CD4-positive, alpha-beta T cell treated with Interleukin-6 for 4 hours (primary cell): ENCODE measurements at regions not wholly inside any gene's neighbourhood (a gene's known extent, or its start where the extent isn't known, plus 50 kb on each side); places are given as distances from the start of the nearest gene placed in this dataset.

ENCODE experiments used
- DNase-seq: peaks from one replicate; pipeline ENCODE4 v3.0.0-alpha.2; 2020; ENCODE audit warnings: mixed read lengths

DNA sequence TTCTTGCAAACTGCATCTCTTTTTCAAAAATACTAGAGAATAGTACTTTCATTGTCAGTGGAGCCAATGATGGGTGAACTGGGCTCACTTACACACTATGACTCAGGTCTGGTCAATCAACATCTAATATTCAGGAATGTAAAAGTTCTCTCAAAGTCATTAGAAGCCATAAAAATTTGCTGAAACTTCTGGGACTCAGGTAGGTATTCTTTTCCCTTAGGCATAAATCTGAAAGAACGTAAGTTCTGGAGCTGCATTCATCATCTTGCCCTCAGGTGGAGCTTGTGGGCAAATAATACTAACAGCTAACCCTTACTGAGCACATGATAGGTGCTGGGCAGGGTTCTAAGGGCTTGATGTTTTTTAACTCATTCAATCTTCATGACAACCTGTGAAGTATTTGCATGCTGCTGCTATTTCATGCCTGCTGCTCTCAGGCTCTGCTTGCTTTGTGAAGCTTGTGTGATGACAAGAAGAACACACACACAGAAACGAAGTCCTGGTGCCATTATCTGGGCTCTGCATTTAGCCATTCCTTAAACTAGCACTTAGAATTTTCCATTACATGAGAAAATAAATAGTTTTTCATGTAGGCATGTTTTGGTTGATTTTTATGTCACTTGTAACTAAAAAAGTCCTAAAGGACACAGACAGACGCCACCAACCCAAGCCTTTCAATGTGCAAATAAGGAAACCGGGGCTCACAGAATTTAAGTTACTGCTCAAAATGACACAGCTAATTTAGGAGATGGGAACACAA is 394.2 kb upstream of the LYPLAL1 start:
- no peak for DNase-seq

- DNase-seq, result no peak
These were observed 390.5 kb upstream of the LYPLAL1 start for GRCh38 chr1:218783131-218783530.

- no peak for DNase-seq
These were observed 389.8 kb upstream of the LYPLAL1 start for GRCh38 chr1:218783916-218784315.

- DNase-seq, result no peak
These were observed 387.8 kb upstream of the LYPLAL1 start for GRCh38 chr1:218785928-218786327.

DNA sequence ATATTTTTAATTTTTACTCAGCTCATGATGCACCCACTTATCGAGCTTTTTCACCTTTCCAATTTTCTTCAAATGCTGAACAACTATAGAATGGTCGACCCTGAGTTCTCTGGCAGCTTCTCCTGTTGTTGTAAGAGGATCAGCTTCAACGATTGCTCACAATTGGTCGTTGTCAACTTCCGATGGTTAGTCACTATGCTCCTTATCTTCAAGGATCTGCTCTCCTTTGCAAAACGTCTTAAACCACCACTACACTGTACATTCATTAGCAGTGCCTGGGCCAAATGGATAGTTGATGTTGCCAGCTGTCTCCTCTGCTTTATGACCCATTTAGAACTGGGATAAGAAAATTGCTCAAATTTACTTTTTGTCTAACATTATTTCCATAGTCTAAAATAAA is 385.9 kb upstream of the LYPLAL1 start:
- no peak for DNase-seq

DNA sequence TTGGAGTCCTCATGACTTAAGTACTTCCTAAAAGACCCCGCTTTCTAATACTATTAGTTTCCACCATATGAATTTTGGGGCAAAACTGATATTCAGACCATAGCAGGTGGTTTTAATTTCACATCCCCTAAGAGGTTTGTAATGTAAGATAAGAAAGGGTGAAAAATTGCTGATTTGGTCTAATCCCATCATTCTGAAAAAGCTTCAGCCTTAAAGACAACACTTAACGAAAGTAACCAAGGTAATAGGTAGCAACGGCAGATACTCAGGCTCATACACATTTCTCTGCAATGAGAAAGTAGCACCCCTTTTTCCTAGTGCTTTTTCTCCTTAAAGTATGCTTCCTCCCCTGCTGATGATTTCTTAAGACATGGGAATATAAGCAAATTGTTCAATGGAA is 376.9 kb upstream of the LYPLAL1 start:
- no peak for DNase-seq

GRCh38 chr1:218802799-218803198 is 370.9 kb upstream of the LYPLAL1 start:
- no peak for DNase-seq

DNA sequence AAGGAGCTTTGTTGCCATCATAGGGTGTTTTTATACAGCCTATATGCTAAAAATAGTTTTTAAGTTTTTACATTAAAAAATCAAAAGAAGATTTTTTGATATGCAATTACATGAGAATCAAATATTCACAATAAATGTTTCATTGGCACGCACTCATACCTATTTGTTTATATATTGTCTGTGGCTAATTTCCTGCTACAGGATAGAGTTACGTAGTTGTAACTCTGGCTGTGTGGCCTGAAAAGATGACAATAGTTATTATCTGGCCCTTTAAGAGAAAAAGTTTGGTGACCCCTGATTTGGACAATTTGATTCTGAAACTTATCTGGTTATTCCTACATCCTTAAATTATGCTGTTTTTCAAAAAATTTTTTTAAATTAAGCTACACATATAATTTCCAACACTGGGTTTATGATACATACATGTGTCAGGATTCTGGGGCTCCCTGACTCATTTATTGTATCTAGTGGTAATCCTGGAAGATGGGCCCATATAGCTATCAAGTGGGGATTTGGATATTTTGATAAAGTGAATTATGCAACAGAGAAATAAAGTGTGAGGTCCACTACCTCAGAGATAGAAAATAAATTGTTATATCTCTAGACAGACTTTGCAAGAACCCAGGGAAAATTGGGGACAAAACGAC is 370.2 kb upstream of the LYPLAL1 start:
- DNase-seq, result no peak

DNA sequence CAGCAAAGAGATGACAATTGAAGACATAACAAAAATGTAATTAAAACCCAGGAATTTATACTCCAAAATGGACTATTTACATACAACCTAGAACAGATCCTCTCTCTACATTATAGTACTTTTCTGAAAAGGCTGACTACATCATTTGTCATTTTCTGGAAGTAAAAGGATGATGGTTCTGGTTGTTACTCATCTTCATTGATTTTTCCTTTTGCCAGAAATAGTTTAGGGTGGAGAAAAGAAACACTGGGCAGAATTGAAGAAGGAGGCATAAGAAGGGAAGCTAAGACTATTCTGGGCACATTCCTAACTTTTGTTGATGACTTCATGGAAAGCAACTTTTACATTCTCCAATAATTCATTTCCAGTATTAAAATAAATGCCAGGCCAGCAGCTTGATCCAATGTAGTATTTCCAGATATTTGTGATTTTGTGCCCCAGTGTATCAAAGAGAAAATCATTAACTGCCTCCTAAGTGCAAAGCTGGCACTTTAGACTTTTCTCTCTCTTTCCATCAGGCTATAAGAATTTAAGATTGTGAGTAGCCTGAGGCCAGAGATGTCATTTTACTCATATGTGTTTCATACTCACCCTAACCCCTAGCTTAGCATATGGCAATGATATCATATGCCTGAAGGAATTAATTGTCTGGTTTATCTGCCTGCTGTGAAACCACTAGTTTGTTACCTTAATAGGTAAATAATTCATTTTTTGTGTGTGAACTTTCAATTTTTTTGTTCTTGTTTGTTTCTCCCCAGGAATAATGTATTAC is 369.5 kb upstream of the LYPLAL1 start:
- no peak for DNase-seq

DNA sequence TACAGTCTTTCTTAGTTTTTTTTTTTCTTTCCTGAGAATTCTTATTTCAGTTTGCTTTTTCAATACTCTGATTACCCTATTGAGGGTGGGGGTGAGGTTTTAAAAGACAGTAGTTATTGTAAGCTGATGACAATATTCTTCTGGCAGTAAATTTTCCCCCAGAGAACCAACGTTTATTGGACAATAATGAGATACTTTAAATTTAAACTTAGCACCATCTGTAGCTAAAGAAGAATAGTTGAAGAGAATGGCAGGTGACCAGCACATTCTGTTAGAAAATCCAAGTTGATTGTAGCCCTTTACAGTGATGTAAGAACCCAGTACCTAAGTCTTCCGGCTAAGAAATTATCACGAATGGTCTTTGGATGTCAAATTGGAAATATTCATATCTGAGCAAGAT is 364.6 kb upstream of the LYPLAL1 start:
- DNase-seq, result no peak

- no peak for DNase-seq
These were observed 364.1 kb upstream of the LYPLAL1 start for GRCh38 chr1:218809625-218810024.

GRCh38 chr1:218810306-218810705 is 363.4 kb upstream of the LYPLAL1 start:
- no peak for DNase-seq

DNA sequence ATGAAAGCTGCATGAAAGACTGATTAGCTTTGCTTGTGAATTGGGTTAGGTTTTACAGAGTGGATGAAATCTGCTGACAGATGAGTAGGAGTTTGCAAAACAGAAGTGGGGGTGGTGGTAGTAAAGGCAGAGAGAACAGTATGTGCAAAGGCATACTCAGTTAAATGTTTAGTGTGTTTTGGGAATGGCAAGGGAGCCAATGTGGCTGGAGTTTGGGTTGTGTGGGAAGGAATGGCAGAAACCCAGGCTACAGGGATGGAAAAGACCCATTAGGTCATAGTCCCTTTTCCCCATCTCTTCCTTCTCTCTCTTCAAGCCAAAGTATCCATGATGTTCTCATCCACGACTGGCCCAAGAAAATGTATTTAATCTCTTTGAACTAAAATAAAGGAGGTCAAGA is 362.2 kb upstream of the LYPLAL1 start:
- DNase-seq, result no peak

GRCh38 chr1:218812360-218812759 is 361.3 kb upstream of the LYPLAL1 start:
- DNase-seq, result no peak

GRCh38 chr1:218813237-218813636 is 360.4 kb upstream of the LYPLAL1 start:
- DNase-seq, result no peak

- no peak for DNase-seq
These were observed 358.6 kb upstream of the LYPLAL1 start for GRCh38 chr1:218815076-218815475.

GRCh38 chr1:218817071-218817470 is 356.6 kb upstream of the LYPLAL1 start:
- DNase-seq, result no peak

GRCh38 chr1:218817691-218818465 is 355.8 kb upstream of the LYPLAL1 start:
- DNase-seq, result no peak

DNA sequence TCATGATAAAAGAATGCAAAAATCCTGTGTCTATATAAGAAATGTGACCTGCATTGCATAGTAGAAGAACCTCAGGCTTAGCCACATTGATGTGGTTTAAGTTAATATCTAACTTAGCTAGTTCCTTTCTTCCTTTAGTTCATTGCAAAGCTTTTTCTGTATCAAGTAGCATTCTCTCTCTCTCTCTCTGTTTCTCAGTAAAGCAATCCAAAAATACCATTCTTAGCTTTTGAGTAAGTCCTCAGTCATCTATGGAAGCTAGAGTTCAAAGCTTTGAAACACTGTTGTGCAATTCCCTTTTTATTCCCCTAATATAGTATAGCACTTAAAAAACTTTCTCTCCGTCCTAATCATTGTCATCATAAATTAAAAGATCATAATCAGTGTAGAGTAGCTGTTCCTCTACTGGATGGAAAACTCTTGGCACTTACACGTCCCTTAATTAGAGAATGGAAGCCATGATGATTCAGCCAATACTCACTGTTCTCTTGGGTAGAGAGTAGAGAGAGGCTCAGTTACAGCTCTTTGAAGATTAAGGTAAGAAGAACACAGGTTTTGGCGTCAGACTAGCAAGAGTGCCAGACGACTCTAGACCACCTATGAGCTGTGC is 350.3 kb upstream of the LYPLAL1 start:
- no peak for DNase-seq

DNA sequence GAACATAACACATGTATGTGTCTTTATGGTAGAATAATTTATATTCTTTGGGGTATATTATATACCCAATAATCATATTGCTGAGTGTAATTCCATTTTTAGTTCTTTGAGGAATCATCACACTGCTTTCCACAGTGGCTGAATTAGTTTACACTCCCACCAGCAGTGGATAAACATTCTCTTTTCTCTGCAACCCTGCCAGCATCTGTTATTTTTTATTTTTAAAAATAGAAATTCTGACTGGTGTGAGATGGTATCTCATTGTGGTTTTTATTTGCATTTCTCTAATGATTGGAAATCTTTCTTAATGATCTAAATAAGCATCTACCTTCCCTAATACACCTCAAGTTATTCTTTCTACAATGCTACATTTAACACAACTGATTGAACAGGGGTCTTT is 346.2 kb upstream of the LYPLAL1 start:
- no peak for DNase-seq

DNA sequence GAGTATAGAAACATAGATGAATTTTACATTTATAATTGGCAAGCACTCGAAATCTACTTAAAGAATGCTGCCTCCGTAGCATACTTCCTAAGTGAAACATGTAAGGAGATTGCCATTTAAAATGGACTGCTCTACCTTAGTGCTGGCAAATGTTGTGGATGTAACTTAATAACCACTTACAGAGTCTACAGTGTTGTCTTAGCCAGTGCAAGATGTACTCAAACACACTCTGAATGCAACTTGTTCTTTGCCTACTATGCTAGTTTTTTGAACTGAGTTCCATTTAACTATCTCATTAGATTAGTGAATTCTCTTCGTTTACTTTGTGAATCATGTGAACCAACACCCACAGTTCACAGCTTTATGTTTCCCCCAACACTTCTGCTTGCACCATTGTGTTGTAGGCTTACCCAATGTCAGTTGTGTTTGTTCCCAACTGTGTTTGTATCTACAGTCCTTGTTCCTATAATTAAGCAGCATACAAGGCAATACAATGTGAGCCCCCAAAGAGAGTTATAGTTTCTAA is 345.5 kb upstream of the LYPLAL1 start:
- DNase-seq, result no peak

DNA sequence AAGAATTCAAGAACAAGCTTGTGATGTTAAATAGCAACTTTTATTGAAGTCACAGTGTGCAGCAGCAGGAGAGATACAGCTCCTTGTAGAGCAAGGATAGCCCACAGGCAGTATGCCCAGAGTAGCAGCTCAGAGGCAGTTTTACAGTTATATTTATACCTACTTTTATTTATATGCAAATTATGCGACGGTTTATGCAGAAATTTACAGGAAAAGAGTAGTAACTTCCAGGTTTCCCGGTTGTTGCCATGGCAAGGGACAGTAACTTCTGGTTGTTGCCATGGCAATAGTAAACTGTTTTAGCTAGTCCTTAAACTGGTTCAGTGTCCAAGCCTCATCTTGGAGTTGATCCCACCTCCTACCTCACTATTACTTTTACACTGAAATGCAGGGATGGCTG is 344.6 kb upstream of the LYPLAL1 start:
- no peak for DNase-seq
